Pancreas (tissue), 10 donors: ENCODE measurements at regions not wholly inside any gene's neighbourhood (a gene's known extent, or its start where the extent isn't known, plus 50 kb on each side); places are given as distances from the start of the nearest gene placed in this dataset.

Experiments
- ATAC-seq, 4 donors: fragments of 200-7000 bp; cut with Tn5 transposase; one replicate each; pipeline versions ENCODE4 v1.8.0 to v1.9.1; 2020; ENCODE audit warnings: mild to moderate bottlenecking in 4 of 4, moderate library complexity in 4 of 4
- DNase-seq, 6 donors: peaks; one replicate each; pipeline ENCODE4 v3.0.0-alpha.2; 2020
- FAIRE-seq: peaks from 2 replicates; lab custom pipeline; 2012; peaks lifted over from hg19 to GRCh38; lab: Jason Lieb, UNC
- H3K27ac ChIP-seq, 4 donors: fragments of 200-600 bp; sonication (generic); 1 replicate in 3 of 4; 2 replicates in 1 of 4; pipeline versions ENCODE4 v1.5.0 to v1.8.0; 2020
- H3K27me3 ChIP-seq, 4 donors: fragments of 200-600 bp; one replicate each; pipeline ENCODE4 v1.8.0; 2021
- H3K36me3 ChIP-seq, 3 donors: fragments of 200-600 bp; sonication (generic) in 1 of 3; one replicate each; pipeline versions ENCODE4 v1.5.0 to v1.8.0; 2020 to 2021
- H3K4me1 ChIP-seq, 3 donors: fragments of 200-600 bp; one replicate each; pipeline ENCODE4 v1.8.0; 2021
- H3K4me3 ChIP-seq, 4 donors: fragments of 200-600 bp; sonication (generic) in 2 of 4; one replicate each; pipeline versions ENCODE4 v1.5.0 to v1.8.0; 2020 to 2021
- H3K9me3 ChIP-seq, 4 donors: fragments of 200-600 bp; one replicate each; pipeline ENCODE4 v1.8.0; 2021
- WGBS, 2 donors: extraction: QIAGEN DNeasy Blood & Tissue Kit; methylation state at CpG; one replicate each; pipeline ENCODE4 v1.1.7; 2013; 5-methylcytosine and 5-hydroxymethylcytosine counted together
- intact Hi-C, 3 donors: fragments of 100-400 bp; cut with DNase I; formaldehyde crosslinking; loops; one replicate each; pipeline versions ENCODE4 v1.11.1 to v1.14.2; 2022
- TF ChIP-seq, protein P1 (sequence below), 4 donors: fragments of 200-600 bp; sonication (generic) in 3 of 4; IDR thresholded peaks; one replicate each; pipeline versions ENCODE4 v1.5.0 to v1.8.0; 2021; ENCODE audit warnings: antibody characterized with exemption in 4 of 4
- donor health status: healthy with polysubstance abuse.
- donor health status: DM: no; HTN: no; CAD: no; lungs with moderate emphysema.
- donor health status: DM: no; HTN: no; CAD: no.
- donor health status: control.
- donor health status: control.
- donor health status: Bipolar disorder and iron deficiency.
- donor health status: DM: yes; HTN: yes; CAD: no.
- donor health status: DM: no; HTN: no; CAD: no.
- donor health status: DM: no; HTN: no; CAD: no.
- donor health status: DM: yes; HTN: yes; CAD: no.

DNA sequence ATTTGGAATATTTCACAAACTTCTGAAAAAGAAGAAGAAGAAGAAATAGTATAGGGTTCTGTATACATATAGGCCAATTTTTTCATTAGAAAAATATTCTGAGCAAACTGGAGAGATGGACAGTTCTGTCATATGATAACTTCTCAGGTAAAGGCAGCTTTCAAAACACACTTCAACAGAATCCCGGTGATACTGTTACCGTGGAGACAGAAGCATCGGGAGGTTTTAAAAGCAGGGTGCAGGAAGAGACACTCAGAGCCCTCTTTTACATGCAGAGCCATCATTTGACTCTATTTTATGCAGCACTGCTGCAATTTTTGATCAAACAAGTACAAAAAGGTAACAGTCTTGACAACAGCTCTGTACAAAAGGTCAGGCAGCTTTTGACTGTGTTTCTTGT lies 1785.4 kb downstream of the LRRC4C start:
- intact Hi-C loops: no loop called here
- WGBS, 2 donors: 58 to 62% methylated on average over 3 of the region's 3 CpGs
- H3K4me3 ChIP-seq: no peak overlapping the region

DNA sequence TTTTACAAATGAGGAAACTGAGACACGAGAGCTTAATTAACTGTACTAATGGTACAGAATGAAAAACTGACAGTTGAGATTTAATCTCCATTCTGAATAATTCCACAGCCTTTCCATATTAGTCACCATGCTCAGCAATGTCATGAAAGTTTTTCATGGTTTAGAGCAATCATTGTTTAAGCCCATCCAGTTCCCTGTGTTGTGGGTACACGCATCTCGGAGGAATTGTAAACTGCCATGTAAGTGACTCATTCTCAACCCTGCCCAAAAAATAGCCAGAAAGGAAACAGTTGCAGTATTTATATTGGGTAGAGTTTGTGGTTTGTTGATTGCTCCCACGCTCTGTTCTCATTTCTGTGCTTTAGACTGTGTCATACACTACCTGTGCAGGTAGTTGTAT lies 1790.8 kb downstream of the LRRC4C start:
- WGBS, 2 donors: 48 to 64% methylated on average over 4 of the region's 4 CpGs
- intact Hi-C loops: no loop called here
- no peak overlapping the region for H3K27ac ChIP-seq
- no peak for DNase-seq
- H3K4me3 ChIP-seq: no peak overlapping the region
- no peak for ATAC-seq
- H3K9me3 ChIP-seq: no peaks in the 10 kb centered on the region
- TF ChIP-seq, protein P1, sequence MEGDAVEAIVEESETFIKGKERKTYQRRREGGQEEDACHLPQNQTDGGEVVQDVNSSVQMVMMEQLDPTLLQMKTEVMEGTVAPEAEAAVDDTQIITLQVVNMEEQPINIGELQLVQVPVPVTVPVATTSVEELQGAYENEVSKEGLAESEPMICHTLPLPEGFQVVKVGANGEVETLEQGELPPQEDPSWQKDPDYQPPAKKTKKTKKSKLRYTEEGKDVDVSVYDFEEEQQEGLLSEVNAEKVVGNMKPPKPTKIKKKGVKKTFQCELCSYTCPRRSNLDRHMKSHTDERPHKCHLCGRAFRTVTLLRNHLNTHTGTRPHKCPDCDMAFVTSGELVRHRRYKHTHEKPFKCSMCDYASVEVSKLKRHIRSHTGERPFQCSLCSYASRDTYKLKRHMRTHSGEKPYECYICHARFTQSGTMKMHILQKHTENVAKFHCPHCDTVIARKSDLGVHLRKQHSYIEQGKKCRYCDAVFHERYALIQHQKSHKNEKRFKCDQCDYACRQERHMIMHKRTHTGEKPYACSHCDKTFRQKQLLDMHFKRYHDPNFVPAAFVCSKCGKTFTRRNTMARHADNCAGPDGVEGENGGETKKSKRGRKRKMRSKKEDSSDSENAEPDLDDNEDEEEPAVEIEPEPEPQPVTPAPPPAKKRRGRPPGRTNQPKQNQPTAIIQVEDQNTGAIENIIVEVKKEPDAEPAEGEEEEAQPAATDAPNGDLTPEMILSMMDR (IDR thresholded peaks at IDR 0.05): no peak
- H3K4me1 ChIP-seq: no peaks in the 10 kb centered on the region
- H3K27me3 ChIP-seq: no peaks in the 10 kb centered on the region
- no peaks in the 10 kb centered on the region for H3K36me3 ChIP-seq
- no peak for FAIRE-seq

More for the DNA sequence above, 1785.4 kb downstream of the LRRC4C start:
- no peak overlapping the region for H3K27ac ChIP-seq
- H3K9me3 ChIP-seq: no peaks in the 10 kb centered on the region
- ATAC-seq (no peak), FAIRE-seq (no peak), DNase-seq (no peak)
- H3K4me1 ChIP-seq: no peaks in the 10 kb centered on the region
- no peaks in the 10 kb centered on the region for H3K36me3 ChIP-seq
- TF ChIP-seq, protein P1 (IDR thresholded peaks at IDR 0.05): no peak
- H3K27me3 ChIP-seq: no peaks in the 10 kb centered on the region

DNA sequence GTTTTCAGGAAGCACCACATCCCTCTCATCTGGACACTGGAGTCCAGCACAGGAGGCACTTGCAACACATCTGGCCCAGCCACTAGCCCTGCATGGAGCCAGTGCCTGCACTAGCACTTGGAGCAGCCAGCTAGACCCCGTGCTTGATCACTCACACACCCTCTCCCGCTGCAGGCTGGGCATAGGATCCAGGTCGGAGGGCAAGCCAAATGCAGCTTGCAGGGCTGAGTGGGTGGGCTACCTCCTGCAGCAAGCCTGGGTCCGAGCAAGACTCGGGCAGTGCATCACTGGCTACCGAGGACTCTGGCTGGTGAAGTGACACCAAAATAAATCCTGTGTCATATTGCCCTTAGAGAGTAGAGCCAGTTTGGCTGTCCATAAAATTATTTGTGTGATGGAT lies 1795.4 kb downstream of the LRRC4C start:
- TF ChIP-seq, protein P1 (IDR thresholded peaks at IDR 0.05): no peak
- H3K4me3 ChIP-seq: no peak overlapping the region
- WGBS, 2 donors: 69% methylated on average over 6 of the region's 6 CpGs
- H3K9me3 ChIP-seq: no peaks in the 10 kb centered on the region
- no peak for ATAC-seq
- H3K27me3 ChIP-seq: no peaks in the 10 kb centered on the region
- H3K4me1 ChIP-seq: no peaks in the 10 kb centered on the region
- no peak for FAIRE-seq
- H3K36me3 ChIP-seq: no peaks in the 10 kb centered on the region
- H3K27ac ChIP-seq: no peak overlapping the region
- DNase-seq: no peak
- intact Hi-C loops: no loop called here

DNA sequence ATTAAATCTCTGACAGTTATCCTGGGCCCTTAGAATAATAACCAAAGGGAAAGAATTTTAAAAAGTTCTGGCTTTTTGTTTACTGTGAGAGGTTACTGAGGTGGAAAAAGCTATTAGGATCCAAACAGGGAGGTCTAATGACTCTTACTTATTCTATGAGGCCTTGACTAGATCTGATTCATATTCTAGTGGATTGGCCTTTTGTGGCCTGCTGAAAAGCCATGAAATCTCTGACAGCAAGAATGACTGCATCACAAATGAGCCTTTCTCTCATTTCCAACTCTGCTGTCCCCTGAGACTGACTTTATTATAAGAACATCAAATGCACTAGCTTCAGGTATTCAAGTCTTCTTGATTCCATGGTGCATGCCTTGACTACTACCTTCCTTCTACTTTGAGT lies 1797.6 kb downstream of the LRRC4C start:
- Histone ChIP-seq H3K4me1 (no peaks in the 10 kb centered on the region), H3K27me3 (no peaks in the 10 kb centered on the region), H3K36me3 (no peaks in the 10 kb centered on the region), H3K27ac (no peak overlapping the region), H3K4me3 (no peak overlapping the region), H3K9me3 (no peaks in the 10 kb centered on the region)
- ATAC-seq: no peak
- intact Hi-C loops: no loop called here
- FAIRE-seq: no peak
- DNase-seq: no peak
- TF ChIP-seq, protein P1 (IDR thresholded peaks at IDR 0.05): no peak

DNA sequence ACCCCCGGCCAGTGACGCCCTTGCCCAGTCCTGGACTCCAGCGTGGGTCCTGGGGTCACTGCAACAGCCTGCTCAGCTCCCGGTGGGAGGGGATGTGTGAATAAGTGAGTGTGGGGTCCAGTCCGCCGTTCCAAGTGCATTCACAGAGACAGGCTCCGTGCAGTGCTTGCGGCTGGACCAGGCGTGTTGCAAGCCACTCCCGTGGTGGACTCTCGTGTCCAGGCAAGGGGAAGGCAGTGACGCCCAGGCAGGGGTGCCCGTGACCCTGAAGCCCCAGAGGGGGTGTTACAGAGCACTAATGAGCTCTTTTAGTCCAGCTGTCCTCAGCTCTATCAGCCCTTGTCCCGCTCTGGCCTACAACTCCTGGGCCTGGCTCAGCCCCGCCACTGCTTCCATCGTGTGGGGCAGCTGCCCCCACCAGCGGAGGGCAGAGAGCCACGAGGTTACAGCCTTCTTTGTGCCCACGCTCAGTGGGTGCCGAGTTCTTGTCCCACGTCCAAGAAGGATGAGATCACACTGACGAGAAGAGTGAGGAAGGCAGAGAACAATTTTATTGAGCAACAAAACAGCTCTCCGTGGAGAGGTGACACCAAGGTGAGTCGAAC lies 1807.5 kb downstream of the LRRC4C start:
- no peak overlapping the region for H3K27ac ChIP-seq
- FAIRE-seq (no peak), DNase-seq (peak in 1 of 6 donors; percentile 51), ATAC-seq (no peak)
- intact Hi-C loops: no loop called here
- no peaks in the 10 kb centered on the region for H3K4me1 ChIP-seq
- 64 to 72% methylated on average over 24 of the region's 24 CpGs for WGBS, 2 donors
- TF ChIP-seq, protein P1 (IDR thresholded peaks at IDR 0.05): no peak
- no peaks in the 10 kb centered on the region for H3K36me3 ChIP-seq
- no peak overlapping the region for H3K4me3 ChIP-seq
- H3K27me3 ChIP-seq: no peaks in the 10 kb centered on the region
- no peaks in the 10 kb centered on the region for H3K9me3 ChIP-seq
